GM23338 (cell line): ENCODE measurements at regions not wholly inside any gene's neighbourhood (a gene's known extent, or its start where the extent isn't known, plus 50 kb on each side); places are given as distances from the start of the nearest gene placed in this dataset.
"Not testable (repeated sequence)": the region's sequence is repeated elsewhere in the genome, so short reads cannot be mapped to it uniquely, and the experiment has no call there.

Experiments used
- ATAC-seq: fragments of 200-7000 bp; cut with Tn5 transposase; 3 replicates; pipeline ENCODE4 v1.9.1; 2020
- DNase-seq: peaks from one replicate; pipeline ENCODE4 v3.0.0-alpha.2; 2015; ENCODE audit warnings: low spot score
- H2AFZ ChIP-seq: fragments of 200-600 bp; sonication (generic); 2 replicates; pipeline ENCODE4 v1.8.0; 2016; ENCODE audit warnings: antibody characterized with exemption, mild to moderate bottlenecking, moderate library complexity
- H3F3A ChIP-seq: fragments of 200-600 bp; sonication (generic); replicated peaks from 2 replicates; pipeline ENCODE4 v1.8.0; 2017; ENCODE audit warnings: antibody characterized with exemption, mixed run types, low read depth
- H3K27ac ChIP-seq: fragments of 200-600 bp; sonication (generic); 2 replicates; pipeline ENCODE4 v1.6.1; 2016; ENCODE audit warnings: low read depth
- H3K27me3 ChIP-seq: fragments of 200-600 bp; sonication (generic); 2 replicates; pipeline ENCODE4 v1.8.0; 2016; ENCODE audit warnings: mild to moderate bottlenecking, mixed run types, moderate library complexity; ENCODE audit not compliant: insufficient read depth
- H3K36me3 ChIP-seq: fragments of 200-600 bp; sonication (generic); 2 replicates; pipeline ENCODE4 v1.8.0; 2016; ENCODE audit warnings: mild to moderate bottlenecking; ENCODE audit not compliant: insufficient read depth
- H3K4me1 ChIP-seq: fragments of 200-600 bp; sonication (generic); 2 replicates; pipeline ENCODE4 v1.8.0; 2016; ENCODE audit warnings: mild to moderate bottlenecking, moderate library complexity; ENCODE audit not compliant: insufficient read depth
- H3K4me2 ChIP-seq: fragments of 200-600 bp; sonication (generic); 2 replicates; pipeline ENCODE4 v1.7.1; 2017; ENCODE audit warnings: mixed run types
- H3K4me3 ChIP-seq: fragments of 200-600 bp; sonication (generic); 2 replicates; pipeline ENCODE4 v1.6.1; 2016; ENCODE audit warnings: mixed run types
- H3K79me2 ChIP-seq: fragments of 200-600 bp; sonication (generic); replicated peaks from 2 replicates; pipeline ENCODE4 v1.8.0; 2017; ENCODE audit warnings: mild to moderate bottlenecking; ENCODE audit not compliant: insufficient read depth
- H3K9me2 ChIP-seq: fragments of 200-600 bp; sonication (generic); 2 replicates; pipeline ENCODE4 v1.8.0; 2017; ENCODE audit not compliant: insufficient read depth
- H4K20me1 ChIP-seq: fragments of 200-600 bp; sonication (generic); replicated peaks from 2 replicates; pipeline ENCODE4 v1.8.0; 2017; ENCODE audit warnings: mild to moderate bottlenecking; ENCODE audit not compliant: insufficient read depth
- H3K27ac Mint-ChIP-seq: 2 replicates; pipeline ENCODE4 v1.8.0; 2020; ENCODE audit warnings: inconsistent platforms, mild to moderate bottlenecking, moderate library complexity, mixed read lengths
- H3K27me3 Mint-ChIP-seq: 3 replicates; pipeline ENCODE4 v1.8.0; 2022; ENCODE audit warnings: low read depth, mild to moderate bottlenecking, moderate library complexity, mixed read lengths, inconsistent platforms; ENCODE audit not compliant: insufficient read depth, poor library complexity
- H3K36me3 Mint-ChIP-seq: 3 replicates; pipeline ENCODE4 v1.8.0; 2021; ENCODE audit warnings: low read depth, mild to moderate bottlenecking, inconsistent platforms, moderate library complexity, mixed read lengths
- H3K4me1 Mint-ChIP-seq: 3 replicates; pipeline ENCODE4 v1.8.0; 2020; ENCODE audit warnings: mild to moderate bottlenecking, inconsistent platforms, mixed read lengths
- H3K4me3 Mint-ChIP-seq: 3 replicates; pipeline ENCODE4 v1.8.0; 2021; ENCODE audit warnings: moderate library complexity, mild to moderate bottlenecking, inconsistent platforms, mixed read lengths
- H3K9me3 Mint-ChIP-seq: 3 replicates; pipeline ENCODE4 v1.8.0; 2020; ENCODE audit warnings: moderate library complexity, mild to moderate bottlenecking, inconsistent platforms, mixed read lengths
- EZH2 ChIP-seq: fragments of 200-600 bp; sonication (generic); IDR thresholded peaks from one replicate; pipeline ENCODE4 v1.8.0; 2017; ENCODE audit warnings: antibody characterized with exemption, mild to moderate bottlenecking, low read depth; ENCODE audit not compliant: unreplicated experiment
- JUNB ChIP-seq: IDR thresholded peaks from one replicate; pipeline ENCODE4 v1.6.1; 2016; ENCODE audit warnings: antibody characterized with exemption; ENCODE audit not compliant: unreplicated experiment
- STAT1 ChIP-seq: IDR thresholded peaks from one replicate; pipeline ENCODE4 v1.6.1; 2016; ENCODE audit warnings: antibody characterized with exemption; ENCODE audit not compliant: unreplicated experiment
- ZNF114 ChIP-seq: fragments of 250-450 bp; sonication (Bioruptor Pico); IDR thresholded peaks from 2 replicates; pipeline ENCODE4 v1.5.0; 2020; ENCODE audit warnings: mild to moderate bottlenecking, moderate library complexity
- ZNF331 ChIP-seq: fragments of 250-450 bp; sonication (Bioruptor Pico); IDR thresholded peaks from 2 replicates; pipeline ENCODE4 v1.5.0; 2020; ENCODE audit warnings: low read depth, mild to moderate bottlenecking, moderate library complexity
- ZNF462 ChIP-seq: fragments of 250-450 bp; sonication (Bioruptor Pico); IDR thresholded peaks from 2 replicates; pipeline ENCODE4 v1.5.0; 2020; ENCODE audit warnings: mild to moderate bottlenecking, moderate library complexity
- TF ChIP-seq, protein P1 (sequence below): IDR thresholded peaks from one replicate; pipeline ENCODE4 v1.6.1; 2018; ENCODE audit warnings: antibody characterized with exemption; ENCODE audit not compliant: unreplicated experiment

GRCh38 chr5:152046361-152046760 lies 121.7 kb upstream of the GLRA1 start:
- DNase-seq = no peak
- H3K79me2 ChIP-seq = no peaks in the 10 kb centered on the region
- no peaks in the 10 kb centered on the region for H3K36me3 ChIP-seq
- H3K9me3 Mint-ChIP-seq = peaks cover 9% of the 10 kb centered on the region; the same call in 2 of the 3 replicates
- no peak overlapping the region for H3K27ac Mint-ChIP-seq
- no peak overlapping the region for H3K4me3 Mint-ChIP-seq
- H4K20me1 ChIP-seq = no peaks in the 10 kb centered on the region
- H3F3A ChIP-seq = no peaks in the 10 kb centered on the region
- TF ChIP-seq STAT1 (no peak), JUNB (no peak), ZNF114 (CRISPR knock-in tag) (no peak), ZNF331 (no peak), ZNF462 (CRISPR knock-in tag) (no peak), EZH2 (no peak)
- TF ChIP-seq, protein P1, sequence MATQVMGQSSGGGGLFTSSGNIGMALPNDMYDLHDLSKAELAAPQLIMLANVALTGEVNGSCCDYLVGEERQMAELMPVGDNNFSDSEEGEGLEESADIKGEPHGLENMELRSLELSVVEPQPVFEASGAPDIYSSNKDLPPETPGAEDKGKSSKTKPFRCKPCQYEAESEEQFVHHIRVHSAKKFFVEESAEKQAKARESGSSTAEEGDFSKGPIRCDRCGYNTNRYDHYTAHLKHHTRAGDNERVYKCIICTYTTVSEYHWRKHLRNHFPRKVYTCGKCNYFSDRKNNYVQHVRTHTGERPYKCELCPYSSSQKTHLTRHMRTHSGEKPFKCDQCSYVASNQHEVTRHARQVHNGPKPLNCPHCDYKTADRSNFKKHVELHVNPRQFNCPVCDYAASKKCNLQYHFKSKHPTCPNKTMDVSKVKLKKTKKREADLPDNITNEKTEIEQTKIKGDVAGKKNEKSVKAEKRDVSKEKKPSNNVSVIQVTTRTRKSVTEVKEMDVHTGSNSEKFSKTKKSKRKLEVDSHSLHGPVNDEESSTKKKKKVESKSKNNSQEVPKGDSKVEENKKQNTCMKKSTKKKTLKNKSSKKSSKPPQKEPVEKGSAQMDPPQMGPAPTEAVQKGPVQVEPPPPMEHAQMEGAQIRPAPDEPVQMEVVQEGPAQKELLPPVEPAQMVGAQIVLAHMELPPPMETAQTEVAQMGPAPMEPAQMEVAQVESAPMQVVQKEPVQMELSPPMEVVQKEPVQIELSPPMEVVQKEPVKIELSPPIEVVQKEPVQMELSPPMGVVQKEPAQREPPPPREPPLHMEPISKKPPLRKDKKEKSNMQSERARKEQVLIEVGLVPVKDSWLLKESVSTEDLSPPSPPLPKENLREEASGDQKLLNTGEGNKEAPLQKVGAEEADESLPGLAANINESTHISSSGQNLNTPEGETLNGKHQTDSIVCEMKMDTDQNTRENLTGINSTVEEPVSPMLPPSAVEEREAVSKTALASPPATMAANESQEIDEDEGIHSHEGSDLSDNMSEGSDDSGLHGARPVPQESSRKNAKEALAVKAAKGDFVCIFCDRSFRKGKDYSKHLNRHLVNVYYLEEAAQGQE = no peak
- peaks cover 4% of the 10 kb centered on the region for H3K27me3 Mint-ChIP-seq
- ATAC-seq = no peak
- no peak overlapping the region for H3K4me3 ChIP-seq
- no peaks in the 10 kb centered on the region for H3K4me1 Mint-ChIP-seq
- H3K36me3 Mint-ChIP-seq = no peaks in the 10 kb centered on the region; the same call in 2 of the 3 replicates
- no peak overlapping the region for H3K27ac ChIP-seq
- no peaks in the 10 kb centered on the region; the same call in 1 of the 2 replicates for H3K9me2 ChIP-seq
- H3K4me1 ChIP-seq = peaks cover 3% of the 10 kb centered on the region; the same call in 1 of the 2 replicates
- H3K27me3 ChIP-seq = no peaks in the 10 kb centered on the region
- H3K4me2 ChIP-seq = no peak overlapping the region
- no peak overlapping the region for H2AFZ ChIP-seq

DNA sequence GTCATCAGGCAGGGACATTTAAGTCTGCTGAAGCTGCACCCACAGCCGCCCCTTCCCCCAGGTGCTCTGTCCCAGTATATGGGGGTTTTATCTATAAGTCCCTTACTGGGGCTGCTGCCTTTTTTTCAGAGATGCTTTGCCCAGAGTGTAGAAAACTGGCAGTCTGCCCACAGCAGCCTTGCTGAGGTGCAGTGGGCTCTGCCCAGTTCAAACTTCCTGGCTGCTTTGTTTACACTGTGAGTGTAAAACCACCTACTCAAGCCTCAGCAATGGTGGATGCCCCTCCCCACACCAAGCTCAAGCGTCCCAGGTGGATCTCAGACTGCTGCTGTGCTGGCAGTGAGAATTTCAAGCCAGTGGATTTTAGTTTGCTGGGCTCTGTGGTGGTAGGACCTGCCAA lies 114.2 kb upstream of the GLRA1 start:
- not testable (repeated sequence) for H3F3A ChIP-seq, H3K27ac ChIP-seq, H3K9me3 Mint-ChIP-seq, H3K27me3 Mint-ChIP-seq, H3K36me3 Mint-ChIP-seq, H3K4me1 ChIP-seq, H3K79me2 ChIP-seq, H3K4me3 Mint-ChIP-seq, H3K4me2 ChIP-seq, H3K4me3 ChIP-seq, H4K20me1 ChIP-seq, H3K9me2 ChIP-seq, DNase-seq, ATAC-seq, H3K36me3 ChIP-seq, H3K4me1 Mint-ChIP-seq, H3K27me3 ChIP-seq, H2AFZ ChIP-seq, H3K27ac Mint-ChIP-seq

DNA sequence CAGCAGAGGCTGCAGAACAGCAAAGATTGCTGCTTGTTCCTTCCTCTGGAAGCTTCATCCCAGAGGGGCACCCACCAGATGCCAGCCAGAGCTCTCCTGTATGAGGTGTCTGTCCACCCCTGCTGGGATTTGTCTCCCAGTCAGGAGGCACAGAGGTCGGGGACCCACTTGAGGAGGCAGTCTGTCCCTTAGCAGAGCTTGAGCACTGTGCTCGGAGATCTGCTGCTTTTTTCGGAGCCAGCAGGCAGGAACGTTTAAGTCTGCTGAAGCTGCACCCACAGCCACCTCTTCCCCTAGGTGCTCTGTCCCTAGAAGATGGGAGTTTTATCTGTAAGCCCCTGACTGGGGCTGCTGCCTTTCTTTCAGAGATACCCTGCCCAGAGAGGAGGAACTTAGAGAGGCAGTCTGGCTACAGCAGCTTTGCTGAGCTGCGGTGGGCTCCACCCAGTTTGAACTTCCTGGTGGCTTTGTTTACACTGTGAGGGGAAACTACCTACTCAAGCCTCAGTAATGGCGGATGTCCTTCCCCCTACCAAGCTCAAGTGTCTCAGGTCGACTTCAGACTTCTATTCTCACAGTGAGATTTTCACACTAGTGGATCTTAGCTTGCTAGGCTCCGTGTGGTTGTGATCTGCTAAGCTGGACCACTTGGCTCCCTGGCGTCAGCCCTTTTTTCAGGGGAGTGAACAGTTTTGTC lies 101.8 kb upstream of the GLRA1 start:
- H3K9me3 Mint-ChIP-seq, H3K79me2 ChIP-seq, H3K27ac ChIP-seq, H3K27me3 Mint-ChIP-seq, H3K4me1 ChIP-seq, H3K27ac Mint-ChIP-seq, DNase-seq, H4K20me1 ChIP-seq, H3F3A ChIP-seq, H3K4me2 ChIP-seq, H3K36me3 Mint-ChIP-seq, H3K4me3 Mint-ChIP-seq, H3K9me2 ChIP-seq, H3K4me1 Mint-ChIP-seq, H3K36me3 ChIP-seq, H3K4me3 ChIP-seq, ATAC-seq, H3K27me3 ChIP-seq: not testable (repeated sequence)
- peak overlapping the region; percentile 84 for H2AFZ ChIP-seq
